ENCODE measurements at regions not wholly inside any gene's neighbourhood (a gene's known extent, or its start where the extent isn't known, plus 50 kb on each side); places are given as distances from the start of the nearest gene placed in this dataset.
"Not testable (repeated sequence)": the region's sequence is repeated elsewhere in the genome, so short reads cannot be mapped to it uniquely, and the experiment has no call there.

DNA sequence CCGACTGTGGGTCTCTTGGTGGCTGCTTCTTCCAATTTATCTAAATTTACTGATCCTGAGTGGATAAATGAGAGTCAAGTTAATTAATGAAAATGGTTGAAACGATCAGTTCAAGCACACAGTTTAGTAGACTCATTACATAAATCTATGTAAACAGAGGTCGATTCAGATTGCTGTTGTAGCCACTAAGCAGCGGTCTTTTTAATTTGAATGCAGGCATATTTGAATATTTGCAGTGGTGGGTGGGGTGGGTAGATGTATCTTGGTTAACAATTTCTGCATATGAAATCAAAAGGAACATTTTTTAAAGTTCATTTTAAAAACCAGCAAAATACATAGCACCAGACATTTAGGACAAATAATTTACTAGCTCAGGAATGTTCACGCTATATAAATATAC, 325.9 kb downstream of the KLF12 start:
- no peak for DNase-seq (ENCODE audit: low read depth in 2 of 2)

DNA sequence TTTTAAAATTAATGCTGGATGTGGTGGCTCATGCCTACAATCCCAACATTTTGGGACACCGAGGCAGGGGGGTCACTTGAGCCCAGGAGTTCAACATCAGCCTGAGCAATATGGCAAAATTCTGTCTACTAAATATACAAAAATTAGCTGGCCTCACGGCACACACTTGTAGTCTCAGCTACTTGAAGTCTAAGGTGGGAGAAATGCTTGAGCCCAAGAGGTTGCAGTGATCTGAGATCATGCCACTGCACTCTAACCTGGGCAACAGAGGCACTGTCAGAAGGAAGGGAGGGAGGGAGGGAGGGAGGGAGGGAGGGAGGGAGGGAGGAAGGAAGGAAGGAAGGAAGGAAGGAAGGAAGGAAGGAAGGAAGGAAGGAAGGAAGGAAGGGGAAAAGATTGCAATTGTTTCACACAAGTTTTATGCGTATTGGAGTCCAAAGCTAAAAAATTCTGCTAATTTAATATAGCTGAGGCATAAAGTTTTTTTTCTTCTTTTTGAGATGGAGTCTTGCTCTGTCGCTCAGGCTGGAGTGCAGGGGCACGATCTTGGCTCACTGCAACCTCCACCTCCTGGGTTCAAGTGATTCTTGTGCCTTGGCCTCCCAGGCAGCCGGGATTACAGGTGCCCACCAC, 328.8 kb downstream of the KLF12 start:
- DNase-seq (ENCODE audit: low read depth in 2 of 2): not testable (repeated sequence)

DNA sequence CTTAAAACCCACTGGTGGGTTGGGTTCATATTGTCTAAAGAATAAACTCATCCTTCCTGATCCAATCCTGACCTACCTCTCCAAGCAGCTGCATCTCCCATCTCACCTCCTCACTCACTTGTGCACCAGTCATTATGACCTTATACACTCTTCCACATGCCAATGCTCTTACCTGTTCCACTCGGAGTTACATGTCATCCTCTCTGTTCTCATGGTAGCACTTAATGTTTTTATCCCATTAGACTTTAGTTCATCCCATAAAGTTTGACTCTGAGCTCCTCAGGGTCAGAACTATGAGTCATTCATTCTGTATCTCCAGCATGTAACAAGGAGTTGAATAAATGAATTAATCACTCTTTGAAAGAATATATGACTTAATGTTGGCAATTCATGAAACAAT, 330.2 kb downstream of the KLF12 start:
- DNase-seq (ENCODE audit: low read depth in 2 of 2): no peak

DNA sequence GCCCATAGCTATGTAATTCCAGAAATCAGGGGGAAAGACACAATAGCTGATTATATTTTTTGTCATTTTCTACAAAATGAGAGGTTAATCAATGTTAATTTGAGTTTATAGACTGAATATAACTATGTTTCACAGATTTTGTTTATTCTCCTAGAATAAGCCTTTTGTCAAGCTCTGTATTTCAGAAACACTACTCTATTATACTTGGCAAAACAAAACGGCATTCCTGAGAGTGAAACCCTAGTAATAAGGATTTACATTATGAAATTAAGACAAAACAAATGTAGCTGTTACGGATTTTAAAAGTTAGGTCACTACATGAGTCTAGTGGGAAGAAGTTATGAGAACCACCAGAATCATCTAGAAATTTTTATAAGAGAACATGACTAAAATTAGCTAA, 334.2 kb downstream of the KLF12 start:
- no peak for DNase-seq (ENCODE audit: low read depth in 2 of 2)

DNA sequence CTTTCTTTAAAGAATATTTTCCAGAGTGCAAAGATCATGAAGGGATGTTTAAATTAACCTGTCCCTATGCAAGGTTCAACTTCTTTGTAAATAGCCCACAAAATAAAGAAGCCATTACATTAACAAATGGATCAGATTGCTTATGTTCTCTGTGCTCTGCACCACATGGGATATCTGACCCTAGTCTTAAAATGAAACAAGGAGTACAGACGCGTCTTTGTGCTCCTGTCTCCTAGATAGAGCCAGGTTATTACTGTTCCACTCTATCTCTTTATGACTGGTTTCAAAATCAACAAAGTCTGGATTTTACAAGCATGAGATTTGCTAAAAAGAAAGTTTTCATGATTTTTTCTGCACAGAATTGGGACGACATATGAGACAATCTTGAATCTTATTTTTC, 339.4 kb downstream of the KLF12 start:
- DNase-seq (ENCODE audit: low read depth in 2 of 2): no peak

DNA sequence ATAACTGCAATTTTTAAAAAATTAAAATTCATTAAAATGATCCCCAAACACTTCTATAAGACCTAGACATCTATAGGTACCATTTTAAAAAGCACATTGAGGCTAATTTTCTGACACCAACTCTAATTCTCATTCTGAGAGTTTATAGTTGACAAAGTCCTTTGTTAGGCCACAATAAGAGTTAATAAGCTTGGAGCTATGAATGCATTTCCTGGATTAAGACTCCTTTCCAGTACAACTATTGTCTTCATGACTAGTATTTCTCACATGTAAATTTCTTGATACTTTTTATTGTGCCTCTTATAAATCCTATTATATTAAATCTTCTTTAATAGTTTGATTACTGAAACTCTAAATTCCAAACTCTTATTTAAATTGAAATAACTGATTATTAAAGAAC, 340.8 kb downstream of the KLF12 start:
- DNase-seq (ENCODE audit: low read depth in 2 of 2): no peak

DNA sequence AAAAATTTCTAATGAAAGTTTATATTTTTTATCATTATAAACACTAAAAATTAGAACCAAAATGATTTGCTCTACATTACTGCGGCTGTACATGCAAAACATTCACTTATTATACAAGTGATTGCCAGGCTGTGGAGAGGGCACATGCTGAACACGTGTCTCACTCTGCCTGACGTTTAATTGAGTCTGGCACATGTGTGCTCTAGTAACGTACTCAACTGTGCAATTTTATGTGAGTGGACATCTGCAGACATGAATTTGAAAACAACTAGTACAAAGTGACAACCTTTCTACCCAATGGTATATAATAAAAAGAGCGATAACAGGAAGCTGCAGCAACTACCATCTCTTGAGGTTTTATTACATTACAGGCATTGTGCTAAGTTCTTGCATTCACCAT, 341.4 kb downstream of the KLF12 start:
- DNase-seq (ENCODE audit: low read depth in 2 of 2): no peak

DNA sequence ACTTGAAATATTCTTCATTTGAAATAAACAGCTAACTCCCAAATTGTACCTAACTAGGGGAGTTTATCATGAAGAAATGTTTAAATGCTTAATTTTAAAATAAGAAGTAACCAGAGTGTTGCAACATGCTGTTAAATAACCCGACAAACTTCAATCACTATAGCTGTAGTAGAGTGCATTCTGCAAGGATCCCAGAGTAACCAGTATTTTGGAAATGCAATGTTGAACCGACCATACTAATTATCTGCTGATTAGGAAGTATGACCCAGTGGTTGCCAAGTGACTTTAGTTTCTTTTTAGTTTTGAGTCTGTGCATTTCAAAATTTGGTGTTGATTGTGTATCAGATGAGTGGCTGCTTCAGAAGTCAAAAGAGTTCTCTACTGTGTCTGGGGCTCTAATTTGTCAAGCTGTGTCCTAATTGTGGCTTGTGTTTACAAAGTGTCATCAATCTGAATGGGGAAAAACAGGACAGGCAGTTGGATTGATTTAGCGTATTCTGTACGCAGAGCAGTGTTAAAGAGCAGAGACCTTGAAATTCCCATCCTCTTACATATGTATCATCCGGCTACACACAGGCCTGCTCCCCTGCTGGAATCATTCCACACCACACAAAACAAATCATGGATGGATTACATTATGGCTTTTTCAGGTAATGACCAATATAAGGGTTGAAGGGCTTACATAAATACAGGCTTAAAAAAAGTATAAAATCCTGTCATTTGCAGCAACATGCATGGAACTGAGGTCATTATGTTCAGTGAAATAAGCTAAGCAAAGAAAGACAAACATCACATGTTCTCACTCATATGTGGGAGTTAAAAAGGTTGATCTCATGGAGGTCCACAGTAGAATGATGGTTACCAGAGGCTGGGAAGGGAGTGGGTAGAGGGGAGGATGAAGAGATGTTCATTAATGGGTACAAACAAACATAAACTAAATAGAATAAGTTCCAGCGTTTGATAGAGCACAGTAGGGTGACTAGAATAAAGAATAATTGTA, 351.5 kb downstream of the KLF12 start:
- DNase-seq (ENCODE audit: low read depth in 2 of 2): no peak

DNA sequence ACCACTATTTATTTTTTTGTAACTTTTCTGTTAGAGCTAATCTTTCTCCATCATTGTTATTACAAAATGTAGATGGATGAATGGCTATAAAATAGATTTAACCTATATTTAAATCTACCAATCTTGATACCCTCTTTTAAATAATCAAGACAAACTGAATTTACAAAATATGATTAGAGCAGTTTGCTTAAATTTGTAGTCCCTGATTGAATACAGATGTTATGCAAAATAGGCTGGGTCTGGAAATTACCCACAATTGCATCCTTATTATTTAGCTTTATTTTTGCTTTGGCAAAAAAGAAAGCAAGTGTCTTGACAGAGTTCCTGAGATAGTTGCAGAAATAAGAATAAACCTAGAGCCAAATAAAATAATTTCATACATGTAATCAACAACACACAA, 352.8 kb downstream of the KLF12 start:
- DNase-seq (ENCODE audit: low read depth in 2 of 2): no peak

DNA sequence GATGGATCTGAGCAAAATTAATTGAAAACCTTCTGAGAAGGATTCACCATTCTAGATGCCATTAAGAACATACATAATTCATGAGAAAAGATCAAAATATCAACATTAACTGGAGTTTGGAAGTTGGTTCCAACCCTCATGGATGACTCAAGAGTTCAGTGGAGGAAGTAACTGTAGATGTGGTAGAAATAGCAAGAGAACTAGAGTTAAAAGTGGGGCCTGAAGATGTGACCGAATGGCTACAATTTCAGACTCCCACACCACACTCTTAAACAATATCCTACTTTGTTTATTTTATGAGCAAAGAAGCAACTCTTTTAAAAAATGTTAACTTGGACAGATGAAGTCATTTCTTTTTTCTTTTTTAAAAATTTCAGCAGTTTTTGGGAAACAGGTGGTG, 354.3 kb downstream of the KLF12 start:
- no peak for DNase-seq (ENCODE audit: low read depth in 2 of 2)

DNA sequence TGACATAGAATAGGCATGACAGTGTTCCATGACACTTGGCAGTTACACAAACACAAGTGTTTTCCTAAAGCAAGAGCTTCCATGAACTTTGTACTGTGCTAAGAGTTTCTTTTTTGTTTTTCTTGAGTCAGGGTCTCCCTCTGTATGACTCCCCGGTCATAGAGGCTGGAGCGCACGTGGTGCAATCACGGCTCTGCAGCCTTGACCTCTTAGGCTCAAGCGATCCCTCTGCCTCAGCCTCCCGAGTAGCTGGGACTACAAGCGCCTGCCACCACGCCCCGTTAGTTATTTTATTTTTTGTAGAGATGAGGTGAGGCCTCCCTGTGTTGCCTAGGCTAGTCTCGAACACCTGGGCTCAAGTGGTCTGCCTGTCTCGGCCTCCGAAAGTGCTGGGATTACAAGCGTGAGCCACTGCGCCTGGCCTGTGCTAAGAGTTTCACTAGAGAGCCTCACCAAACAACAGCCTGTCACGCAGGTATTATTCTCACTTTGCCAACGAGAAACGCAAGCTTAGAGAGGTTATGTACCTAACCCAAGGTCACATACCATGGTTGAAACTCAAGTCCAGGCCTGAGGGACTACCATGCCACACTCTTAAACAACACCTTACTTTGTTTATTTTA, 355.9 kb downstream of the KLF12 start:
- DNase-seq (ENCODE audit: low read depth in 2 of 2): no peak

DNA sequence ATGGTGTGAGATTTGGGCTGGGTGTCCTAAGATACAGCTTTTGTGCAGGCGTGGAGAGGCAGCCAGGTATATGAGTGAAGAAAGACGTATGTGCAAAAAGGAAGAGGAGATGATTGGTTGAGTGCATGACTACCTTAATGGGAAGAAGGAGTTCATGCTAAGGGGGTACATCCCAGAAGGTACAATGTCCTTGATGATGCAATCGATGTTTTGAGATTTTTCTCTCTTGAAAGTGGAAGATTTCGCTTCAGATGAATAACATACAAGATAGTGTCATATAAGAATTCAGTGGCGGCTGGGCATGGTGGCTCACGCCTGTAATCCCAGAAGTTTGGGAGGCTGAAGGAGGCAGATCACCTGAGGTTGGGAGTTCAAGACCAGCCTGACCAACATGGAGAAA, 357.1 kb downstream of the KLF12 start:
- no peak for DNase-seq (ENCODE audit: low read depth in 2 of 2)

DNA sequence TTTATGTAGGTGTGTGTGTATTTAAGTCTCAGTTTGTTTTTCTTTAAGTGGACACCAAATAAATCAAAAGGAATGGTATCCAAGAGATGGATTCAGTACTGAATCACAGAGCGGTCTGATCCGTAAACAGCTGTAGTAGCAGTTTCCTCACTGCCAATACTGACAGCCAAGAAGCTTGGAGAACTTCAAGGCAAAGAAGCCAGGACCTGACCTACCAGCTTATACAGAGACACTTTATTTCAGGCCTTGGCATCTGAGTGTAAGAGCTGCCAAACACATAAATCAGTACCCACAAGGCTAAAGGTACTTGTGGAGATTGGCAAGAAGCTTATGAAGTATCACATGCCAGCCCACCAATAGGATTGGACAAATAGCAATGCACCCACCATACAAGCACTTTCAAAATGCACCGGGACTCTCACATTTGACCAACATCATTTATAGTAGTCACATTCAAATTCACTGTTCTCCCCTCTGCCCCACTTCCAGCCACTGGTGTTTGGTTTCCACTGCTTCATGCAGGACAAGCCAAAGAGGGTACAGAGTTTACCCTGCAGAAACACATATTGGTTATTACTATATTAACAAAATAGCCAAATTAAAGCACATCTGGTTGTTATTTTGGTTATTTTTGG, 357.9 kb downstream of the KLF12 start:
- DNase-seq (ENCODE audit: low read depth in 2 of 2): no peak

DNA sequence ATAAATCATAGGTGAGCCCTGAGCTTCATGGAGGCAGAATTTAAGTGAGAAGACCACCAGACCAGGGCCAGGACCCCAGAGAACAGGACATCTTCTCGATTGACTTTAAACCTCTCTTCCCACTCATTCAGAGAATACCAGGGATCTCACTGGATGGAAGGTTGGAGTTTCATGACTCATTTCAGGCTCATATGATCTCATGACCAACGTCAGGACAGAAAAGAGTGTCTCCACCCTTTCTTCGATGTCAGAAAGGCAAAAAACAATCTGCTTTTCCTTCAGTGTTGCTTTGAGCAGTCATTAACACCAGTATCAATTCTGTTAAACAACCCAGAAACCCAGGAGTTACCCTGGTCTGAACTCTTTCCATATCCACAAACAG, 361.0 kb downstream of the KLF12 start:
- no peak for DNase-seq (ENCODE audit: low read depth in 2 of 2)

DNA sequence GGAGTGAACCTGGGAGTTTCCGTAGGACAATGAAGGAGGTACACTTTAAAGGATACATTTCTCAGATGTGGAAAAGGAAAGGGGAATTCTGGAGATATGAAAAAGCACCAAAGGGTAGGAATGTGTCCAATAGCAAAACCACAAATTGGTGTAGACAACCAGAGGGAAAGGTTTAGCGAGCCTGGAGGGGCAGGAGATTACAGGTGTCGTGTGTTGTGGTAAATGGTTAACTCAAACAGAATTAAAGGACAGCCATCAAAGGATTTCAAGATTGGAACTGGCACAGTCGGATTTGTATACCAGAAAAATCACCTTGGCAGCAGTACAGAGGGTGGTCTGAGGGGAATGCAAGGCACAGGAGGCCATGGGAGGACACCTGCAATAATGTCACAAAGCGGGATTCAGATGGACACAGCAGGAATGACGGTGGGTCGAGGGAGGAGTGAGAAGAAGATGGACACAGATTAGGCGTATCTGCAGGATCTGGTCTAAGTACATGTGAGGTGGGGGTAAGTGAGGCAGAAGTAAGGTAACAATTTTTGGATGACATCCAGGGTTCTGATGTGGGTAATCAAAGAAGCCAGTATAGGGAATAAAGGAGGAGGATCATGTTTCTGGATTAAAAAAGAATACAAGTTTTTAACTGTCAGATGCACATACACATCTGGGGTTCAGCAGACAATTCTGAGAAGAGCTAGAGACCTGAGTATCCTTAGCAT, 361.6 kb downstream of the KLF12 start:
- no peak for DNase-seq (ENCODE audit: low read depth in 2 of 2)

DNA sequence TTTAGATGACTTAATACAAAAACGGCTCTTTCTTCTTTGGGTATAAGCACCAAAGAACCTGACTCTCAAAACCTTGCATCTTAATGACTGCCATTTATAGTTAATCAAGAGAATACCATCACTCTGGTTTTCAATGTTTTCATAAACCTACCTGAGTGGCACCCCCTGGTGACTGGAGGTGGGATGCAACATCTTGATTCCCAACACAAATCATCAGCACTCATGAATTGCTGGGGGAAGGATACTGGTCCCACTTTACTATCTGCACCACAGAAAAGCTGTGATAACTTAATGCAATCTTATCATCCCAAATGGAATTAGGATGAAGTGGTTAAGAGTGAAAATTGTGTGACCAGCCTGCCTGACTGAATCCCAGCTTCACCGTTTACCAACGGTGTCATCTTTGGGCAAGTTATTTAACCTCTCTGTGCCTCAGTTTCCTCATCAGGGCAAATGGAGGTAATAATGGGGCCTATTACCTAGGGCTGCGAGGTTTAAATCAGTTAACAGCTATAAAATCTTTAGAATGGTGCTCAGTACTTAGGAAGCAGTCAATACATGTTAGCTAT, 366.4 kb downstream of the KLF12 start:
- DNase-seq (ENCODE audit: low read depth in 2 of 2): no peak

DNA sequence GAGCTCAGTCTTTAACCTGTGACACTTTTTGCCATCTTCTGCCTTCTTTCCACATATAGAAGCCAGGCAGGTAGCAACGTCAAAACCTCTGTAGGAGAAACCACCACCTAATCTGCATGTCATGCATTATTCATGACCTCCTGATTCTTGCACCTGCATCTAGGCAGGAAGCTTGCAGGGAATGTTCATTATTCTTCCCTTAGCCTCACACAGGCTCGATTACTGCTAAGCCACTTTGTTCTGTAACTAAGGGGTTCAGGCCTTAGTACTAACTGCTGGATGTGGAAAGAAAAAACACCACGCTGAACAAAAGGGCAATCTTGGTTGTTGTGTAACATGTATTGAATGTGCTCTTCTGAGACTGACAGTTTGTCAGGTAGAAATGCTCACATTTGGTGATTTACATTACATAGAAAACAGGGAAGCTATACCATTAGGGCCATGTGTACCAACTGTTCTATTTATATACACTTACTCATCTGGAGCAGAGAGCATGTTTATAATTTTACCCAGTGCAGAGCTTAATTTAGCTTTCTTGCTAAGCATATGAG, 366.9 kb downstream of the KLF12 start:
- no peak for DNase-seq (ENCODE audit: low read depth in 2 of 2)

DNA sequence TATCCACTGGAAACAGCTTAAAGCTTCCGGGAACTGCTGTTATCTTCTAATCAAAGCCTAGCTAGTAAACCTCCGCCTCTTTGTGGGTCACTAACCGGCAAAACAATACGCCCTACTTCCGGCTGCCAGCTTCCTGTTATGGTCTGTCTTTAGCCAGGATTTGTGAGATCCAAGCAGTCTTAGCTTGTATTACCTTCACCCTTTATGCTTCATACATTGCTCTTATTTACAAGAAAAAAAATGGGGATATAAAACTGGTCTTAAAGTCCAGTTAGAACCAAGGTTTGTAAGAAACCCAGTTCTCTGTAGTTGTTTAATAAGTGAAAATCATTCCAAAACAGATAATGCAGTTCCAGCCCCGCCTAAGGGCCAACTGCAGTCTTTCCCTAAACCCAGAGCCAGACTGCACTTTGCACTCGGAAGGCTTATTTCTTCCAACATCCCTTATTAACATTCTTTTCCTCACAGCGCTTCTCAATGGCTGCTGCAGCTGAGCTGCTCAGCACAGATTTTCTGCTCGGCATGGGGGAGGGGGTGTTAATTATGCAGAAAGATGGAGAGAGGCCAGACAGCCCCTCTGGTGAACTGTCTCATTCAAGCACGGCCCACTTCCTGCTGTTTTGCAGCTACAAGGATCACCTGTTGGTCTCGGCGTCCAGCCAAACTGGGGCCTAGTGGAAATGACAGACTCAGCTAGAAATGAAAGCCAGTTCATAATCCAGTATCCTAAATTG, 368.4 kb downstream of the KLF12 start:
- DNase-seq (ENCODE audit: low read depth in 2 of 2): peak; percentile 43 to 52

DNA sequence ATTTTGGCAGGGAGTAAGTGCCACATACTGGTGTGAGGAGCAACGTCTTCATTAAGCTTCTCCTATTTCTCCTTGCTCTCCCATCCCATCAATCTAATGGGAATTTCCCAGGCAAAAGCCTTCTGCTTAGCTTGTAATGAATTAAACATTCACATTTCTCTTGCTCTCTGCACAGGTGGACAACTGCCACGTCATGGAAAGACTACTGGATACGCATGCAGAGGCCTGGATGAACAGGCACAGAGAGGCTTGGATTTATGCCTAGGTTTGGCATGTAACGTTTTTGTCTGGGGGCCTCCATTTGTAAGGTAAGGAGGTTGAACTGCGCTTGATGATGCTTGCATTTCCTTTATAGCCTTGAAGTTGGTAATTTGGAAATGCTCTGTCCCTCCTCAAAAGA, 374.8 kb downstream of the KLF12 start:
- DNase-seq (ENCODE audit: low read depth in 2 of 2): no peak

DNA sequence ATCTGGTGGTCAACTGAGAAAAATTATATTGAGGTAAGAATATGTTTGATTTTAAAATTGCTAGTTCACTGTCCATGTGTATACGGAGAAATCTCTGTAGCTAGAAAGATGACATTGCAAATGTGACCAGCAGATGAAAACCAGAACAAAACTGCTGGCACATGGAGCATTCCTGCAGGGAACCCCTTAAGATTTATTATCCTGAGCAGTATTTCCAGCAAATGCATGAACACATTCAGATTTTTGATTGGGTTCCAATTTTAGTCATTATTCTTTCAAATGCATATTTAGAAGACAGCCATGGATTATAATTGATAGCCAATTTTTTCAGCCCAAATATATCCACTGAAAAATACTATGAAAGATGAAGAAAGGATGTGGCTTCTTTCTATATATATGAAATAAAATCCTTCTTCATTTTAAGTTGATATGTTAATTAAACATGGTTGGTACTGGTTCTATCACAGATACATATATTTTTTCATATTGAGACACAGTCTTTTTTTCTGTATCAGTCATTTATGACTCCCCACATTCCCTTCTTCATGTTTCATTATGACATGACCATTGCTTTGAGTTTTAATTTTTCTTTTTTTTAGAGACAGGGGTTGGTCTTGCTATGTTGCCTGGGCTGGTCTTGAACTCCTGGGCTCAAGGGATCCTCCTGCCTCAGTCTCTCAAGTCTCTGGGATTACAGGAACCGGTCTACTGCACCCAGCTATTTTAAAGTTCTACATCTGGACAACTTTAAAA, 376.5 kb downstream of the KLF12 start:
- no peak for DNase-seq (ENCODE audit: low read depth in 2 of 2)

Measured in stimulated activated CD8-positive, alpha-beta memory T cell treated with anti-CD3 and anti-CD28 coated beads, Interleukin-7, amount 100 ng/mL, for 1 hour (primary cell).